Omental fat pad (tissue), 3 donors: ENCODE measurements at regions not wholly inside any gene's neighbourhood (a gene's known extent, or its start where the extent isn't known, plus 50 kb on each side); places are given as distances from the start of the nearest gene placed in this dataset.

Experiments used
- ATAC-seq: fragments of 150-250 bp; one replicate; pipeline ENCODE4 v1.9.1; 2016; ENCODE audit warnings: mild to moderate bottlenecking, moderate library complexity; ENCODE audit not compliant: low FRiP score
- DNase-seq: peaks from one replicate; pipeline ENCODE4 v3.0.0-alpha.2; 2019; ENCODE audit warnings: low spot score
- TF ChIP-seq, protein P1 (sequence below), 3 donors: fragments of 450-650 bp; IDR thresholded peaks; one replicate each; pipeline ENCODE4 v1.5.1; 2016 to 2017; ENCODE audit warnings: antibody characterized with exemption in 3 of 3, mild to moderate bottlenecking in 3 of 3, moderate library complexity in 2 of 3

DNA sequence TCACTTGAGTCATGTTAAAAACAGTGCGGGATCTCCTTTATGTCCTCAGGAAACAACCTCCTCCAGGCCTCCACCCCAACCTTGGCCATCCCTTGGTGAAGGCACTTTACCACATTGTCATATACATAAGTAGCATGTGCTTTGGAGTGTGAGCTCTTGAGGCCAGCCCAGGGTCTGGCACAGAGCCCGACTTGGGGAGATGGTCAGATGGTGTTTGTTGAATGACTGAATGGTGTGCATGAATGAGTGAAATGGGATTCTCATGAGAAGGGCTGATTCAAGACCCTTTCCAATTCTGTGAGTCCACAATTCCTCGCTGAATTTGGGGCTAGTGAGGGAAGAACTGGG lies 52.9 kb upstream of the DLK1 start:
- no peak for DNase-seq
- no peak for ATAC-seq
- TF ChIP-seq, protein P1, sequence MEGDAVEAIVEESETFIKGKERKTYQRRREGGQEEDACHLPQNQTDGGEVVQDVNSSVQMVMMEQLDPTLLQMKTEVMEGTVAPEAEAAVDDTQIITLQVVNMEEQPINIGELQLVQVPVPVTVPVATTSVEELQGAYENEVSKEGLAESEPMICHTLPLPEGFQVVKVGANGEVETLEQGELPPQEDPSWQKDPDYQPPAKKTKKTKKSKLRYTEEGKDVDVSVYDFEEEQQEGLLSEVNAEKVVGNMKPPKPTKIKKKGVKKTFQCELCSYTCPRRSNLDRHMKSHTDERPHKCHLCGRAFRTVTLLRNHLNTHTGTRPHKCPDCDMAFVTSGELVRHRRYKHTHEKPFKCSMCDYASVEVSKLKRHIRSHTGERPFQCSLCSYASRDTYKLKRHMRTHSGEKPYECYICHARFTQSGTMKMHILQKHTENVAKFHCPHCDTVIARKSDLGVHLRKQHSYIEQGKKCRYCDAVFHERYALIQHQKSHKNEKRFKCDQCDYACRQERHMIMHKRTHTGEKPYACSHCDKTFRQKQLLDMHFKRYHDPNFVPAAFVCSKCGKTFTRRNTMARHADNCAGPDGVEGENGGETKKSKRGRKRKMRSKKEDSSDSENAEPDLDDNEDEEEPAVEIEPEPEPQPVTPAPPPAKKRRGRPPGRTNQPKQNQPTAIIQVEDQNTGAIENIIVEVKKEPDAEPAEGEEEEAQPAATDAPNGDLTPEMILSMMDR (IDR thresholded peaks at IDR 0.05) = no peak

DNA sequence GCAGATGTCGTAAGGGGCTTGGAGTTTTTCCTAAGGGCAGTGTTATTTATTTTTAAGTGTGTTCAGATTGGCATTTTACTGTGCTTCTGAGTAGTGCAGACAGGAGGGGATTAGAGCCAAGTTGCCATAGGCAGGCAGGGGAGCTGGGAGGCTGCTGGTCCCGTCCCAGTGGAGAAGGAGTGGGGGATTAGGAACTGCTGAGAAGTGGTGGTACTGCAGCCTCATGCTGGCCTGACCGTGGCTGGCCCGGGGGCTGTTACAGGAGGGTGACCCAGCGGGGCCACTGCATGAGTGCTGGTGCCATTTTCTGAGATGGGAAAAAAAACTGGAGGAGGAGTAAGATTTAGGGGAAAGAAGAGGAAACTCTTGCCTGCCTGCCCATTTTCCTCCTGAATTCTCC lies 52.3 kb upstream of the DLK1 start:
- DNase-seq = no peak
- no peak for ATAC-seq
- TF ChIP-seq, protein P1 (IDR thresholded peaks at IDR 0.05) = no peak

- TF ChIP-seq, protein P1 (IDR thresholded peaks at IDR 0.05) = no peak
- ATAC-seq (no peak), DNase-seq (no peak)
Measured at GRCh38 chr14:100674897-100675619, 51.6 kb upstream of the DLK1 start.

- DNase-seq (no peak), ATAC-seq (no peak)
- TF ChIP-seq, protein P1 (IDR thresholded peaks at IDR 0.05) = no peak
Measured at GRCh38 chr14:100675699-100676684, 50.7 kb upstream of the DLK1 start.
